Ovary (tissue), 3 donors: ENCODE measurements at regions not wholly inside any gene's neighbourhood (a gene's known extent, or its start where the extent isn't known, plus 50 kb on each side); places are given as distances from the start of the nearest gene placed in this dataset.

ENCODE experiments used
- EP300 ChIP-seq: sonication (generic); formaldehyde crosslinking; IDR thresholded peaks from one replicate; pipeline ENCODE4 v1.6.1; 2017; ENCODE audit warnings: antibody characterized with exemption
- POLR2A ChIP-seq: fragments of 450-650 bp; IDR thresholded peaks from one replicate; pipeline ENCODE4 v1.6.1; 2017; ENCODE audit warnings: antibody characterized with exemption, mild to moderate bottlenecking, moderate library complexity
- TF ChIP-seq, protein P1 (sequence below), 3 donors: fragments of 450-650 bp in 2 of 3; fragments of 200-600 bp in 1 of 3; IDR thresholded peaks; one replicate each; pipeline versions ENCODE4 v1.5.1 to v1.8.0; 2016 to 2022; ENCODE audit warnings: antibody characterized with exemption in 3 of 3, mild to moderate bottlenecking in 1 of 3
- donor health status: DM: no; HTN: no; CAD: no.

DNA sequence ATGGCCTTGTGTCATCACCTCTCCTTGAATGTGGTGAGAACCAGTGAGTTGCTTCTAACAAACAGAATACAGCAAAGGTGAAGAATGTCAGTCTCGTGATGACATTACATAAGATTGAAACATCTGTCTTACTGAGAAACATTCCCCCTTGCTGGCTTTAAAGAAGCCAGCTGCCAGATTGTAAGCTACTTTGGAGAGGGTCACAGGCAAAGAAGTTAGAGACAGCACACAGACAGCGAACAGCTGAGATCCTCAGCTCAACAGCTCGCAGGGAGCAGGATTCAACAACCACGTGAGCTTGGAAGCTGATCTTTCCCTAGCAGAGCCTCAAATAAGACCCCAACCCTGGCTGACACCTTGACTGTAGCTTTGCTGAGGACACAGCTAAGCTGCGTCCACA is 367.9 kb downstream of the LIG4 start:
- TF ChIP-seq, protein P1, sequence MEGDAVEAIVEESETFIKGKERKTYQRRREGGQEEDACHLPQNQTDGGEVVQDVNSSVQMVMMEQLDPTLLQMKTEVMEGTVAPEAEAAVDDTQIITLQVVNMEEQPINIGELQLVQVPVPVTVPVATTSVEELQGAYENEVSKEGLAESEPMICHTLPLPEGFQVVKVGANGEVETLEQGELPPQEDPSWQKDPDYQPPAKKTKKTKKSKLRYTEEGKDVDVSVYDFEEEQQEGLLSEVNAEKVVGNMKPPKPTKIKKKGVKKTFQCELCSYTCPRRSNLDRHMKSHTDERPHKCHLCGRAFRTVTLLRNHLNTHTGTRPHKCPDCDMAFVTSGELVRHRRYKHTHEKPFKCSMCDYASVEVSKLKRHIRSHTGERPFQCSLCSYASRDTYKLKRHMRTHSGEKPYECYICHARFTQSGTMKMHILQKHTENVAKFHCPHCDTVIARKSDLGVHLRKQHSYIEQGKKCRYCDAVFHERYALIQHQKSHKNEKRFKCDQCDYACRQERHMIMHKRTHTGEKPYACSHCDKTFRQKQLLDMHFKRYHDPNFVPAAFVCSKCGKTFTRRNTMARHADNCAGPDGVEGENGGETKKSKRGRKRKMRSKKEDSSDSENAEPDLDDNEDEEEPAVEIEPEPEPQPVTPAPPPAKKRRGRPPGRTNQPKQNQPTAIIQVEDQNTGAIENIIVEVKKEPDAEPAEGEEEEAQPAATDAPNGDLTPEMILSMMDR (IDR thresholded peaks at IDR 0.05): no peak
- TF ChIP-seq EP300 (no peak), POLR2A (no peak)
